CD4-positive, alpha-beta T cell treated with Interleukin-6 at 100 ng/mL for 8 hours (primary cell): ENCODE measurements at regions not wholly inside any gene's neighbourhood (a gene's known extent, or its start where the extent isn't known, plus 50 kb on each side); places are given as distances from the start of the nearest gene placed in this dataset.

Experiments
- DNase-seq: peaks from one replicate; pipeline ENCODE4 v3.0.0-alpha.2; 2020; ENCODE audit warnings: mixed read lengths, low spot score

DNA sequence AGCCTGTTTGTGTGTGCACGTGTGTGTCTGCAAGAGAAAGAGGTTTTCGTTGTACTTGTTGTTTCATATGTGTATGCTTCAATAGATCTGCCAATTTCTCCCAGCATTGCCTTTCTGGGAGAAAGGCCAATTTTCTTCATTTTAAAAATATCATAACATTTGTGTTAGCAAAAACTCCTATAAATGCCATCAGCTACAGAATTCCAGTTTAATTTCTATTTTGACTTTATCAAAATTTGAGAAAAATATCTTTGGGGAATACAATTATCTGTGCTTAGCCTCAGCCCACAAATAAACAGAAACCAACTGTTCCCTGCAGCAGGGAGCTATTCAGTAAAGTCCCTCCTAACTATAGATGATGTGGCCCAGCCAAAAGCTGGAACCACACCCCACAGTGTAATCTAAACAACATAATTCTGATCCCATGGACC lies 68.3 kb upstream of the MGMT start:
- no peak for DNase-seq

DNA sequence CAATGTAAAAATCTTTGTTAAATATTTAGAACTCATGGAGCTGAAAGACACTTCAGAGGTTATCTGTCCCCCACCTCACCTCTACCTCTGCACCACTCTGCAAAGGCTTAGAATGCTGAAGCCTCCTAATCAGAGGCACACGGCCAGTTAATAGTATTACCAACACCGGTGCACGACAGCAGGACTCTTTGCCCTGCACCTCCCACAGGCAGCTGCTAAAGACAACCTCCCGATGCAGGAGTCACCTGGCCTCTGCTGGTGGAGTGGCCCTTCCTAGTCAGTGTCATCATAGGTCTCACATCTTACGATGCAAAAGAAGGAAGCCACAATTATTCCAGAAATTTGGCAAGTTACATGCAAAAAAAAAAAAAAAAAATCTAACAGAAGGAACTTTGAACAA lies 66.6 kb upstream of the MGMT start:
- DNase-seq = no peak

DNA sequence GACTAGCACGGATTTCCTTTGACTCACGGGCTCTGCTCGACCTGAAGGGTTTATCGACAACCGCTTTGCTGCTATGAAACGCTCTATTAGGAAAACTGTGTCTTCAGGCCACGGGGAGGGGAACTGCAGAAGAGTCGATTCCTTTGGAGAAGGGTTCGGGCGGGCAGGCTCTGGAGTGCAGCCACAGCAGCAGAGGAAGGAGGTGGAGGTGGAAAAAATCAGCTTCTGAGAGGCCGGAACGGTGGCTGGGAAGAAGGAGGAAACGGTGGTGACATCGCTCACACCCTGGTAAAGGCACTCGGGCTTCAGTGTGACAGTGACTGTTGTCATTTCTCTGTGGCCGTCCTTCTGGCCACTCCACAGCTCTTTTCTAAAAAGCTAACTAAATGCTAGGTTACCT lies 64.6 kb upstream of the MGMT start:
- no peak for DNase-seq

DNA sequence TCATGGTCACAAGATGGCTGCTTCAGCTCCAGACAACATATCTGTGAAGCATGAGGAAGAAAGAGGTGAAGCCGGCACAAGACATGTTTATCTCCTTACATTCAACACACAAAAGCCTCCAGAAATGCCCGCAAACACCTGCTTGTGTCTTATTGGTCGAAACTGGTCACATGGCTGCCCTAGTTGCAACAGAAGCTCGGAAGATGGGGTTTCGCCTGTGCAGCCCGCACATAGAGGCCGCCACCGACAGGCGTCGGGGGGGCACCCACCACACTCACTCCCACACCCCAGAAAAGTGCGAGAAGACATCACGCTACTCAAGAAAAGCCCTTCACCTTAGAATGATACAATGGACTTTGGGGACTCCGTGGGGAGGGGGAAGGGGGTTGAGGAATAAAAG lies 63.0 kb upstream of the MGMT start:
- no peak for DNase-seq

DNA sequence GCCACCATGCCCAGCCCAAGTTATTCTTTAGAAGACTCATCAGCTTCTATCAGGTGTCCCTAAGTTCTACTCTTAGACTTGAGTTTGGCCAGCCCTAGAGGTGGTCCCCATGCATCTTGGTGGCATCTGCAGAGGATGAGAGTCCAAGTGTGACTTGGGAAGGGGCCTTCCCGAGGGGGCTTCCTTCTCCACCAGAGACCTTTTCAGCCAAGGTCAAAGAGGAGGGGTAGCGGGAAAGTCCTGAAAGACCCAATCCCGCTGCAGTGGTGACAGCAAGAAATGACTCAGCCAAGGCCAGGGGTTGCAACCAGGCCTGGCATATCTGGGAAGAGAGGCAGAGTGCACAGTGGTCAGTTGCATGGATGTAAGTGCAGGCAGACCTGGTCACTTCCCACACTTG lies 61.7 kb upstream of the MGMT start:
- no peak for DNase-seq

DNA sequence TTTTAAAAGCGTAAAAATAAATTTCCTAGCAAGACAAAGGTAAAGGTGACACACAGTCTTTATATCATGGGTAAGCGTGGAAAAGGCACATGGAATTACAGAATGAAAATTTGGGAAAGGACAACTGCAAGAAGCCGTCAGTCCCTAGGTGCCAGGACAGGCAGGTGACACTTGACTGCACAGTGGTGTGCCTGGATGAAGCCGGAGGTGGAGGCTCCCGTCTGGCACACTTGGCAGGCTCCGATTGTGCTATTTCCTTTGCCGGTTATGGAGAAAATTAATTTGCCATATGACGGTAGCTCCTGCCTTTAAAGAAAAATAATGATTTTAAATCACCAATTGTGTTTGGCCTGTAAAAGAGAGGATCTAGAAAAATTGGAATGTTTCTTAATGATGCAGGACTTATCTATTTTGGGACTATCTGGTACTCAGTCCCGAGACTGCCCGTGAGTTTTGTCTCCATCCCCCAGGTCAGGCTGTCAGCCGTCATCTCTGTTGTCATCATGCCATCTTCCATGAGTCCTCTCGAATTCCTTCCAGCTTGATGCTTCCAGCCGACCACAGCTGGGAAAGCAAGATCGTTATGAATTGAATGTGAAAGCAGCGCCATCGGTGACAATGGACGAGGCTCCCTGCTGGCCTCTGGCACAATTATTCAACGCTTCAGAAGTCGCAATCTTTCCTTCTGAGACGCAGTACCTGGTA lies 56.2 kb upstream of the MGMT start:
- DNase-seq = no peak

DNA sequence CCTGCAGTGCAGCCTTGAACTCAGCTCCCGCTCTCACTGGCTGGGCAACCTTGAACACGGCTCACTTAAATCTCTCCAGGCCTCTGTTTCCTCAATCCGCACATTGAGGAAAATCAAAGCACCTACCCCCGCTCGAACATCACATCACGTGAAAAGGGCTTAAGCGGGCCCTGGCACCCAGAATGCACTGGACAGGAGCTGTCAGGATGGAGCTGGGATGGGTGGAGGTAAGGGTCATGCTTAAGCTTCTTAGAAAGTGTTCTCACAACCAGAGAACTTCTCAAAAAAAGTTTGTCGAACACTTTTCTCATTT lies 55.7 kb upstream of the MGMT start:
- no peak for DNase-seq

DNA sequence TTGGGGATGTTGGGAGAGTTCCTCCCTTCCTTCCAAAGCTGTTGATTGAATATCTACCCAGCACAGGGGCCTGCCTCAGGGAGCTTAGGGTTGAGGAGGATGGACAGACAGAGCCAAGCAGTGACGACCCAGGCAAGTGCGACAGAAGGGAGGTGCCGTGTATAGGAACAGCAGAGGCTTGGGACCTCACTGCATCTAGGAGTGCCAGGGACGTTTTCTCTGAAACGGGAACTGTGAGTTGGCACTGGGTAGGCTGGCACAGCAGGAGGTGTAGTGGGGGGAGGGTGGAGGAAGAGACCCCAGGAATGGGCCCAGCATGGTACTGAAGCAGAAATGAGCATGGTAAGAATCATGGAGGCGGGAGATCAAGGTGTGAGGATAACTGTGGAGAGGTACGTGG lies 55.3 kb upstream of the MGMT start:
- no peak for DNase-seq

DNA sequence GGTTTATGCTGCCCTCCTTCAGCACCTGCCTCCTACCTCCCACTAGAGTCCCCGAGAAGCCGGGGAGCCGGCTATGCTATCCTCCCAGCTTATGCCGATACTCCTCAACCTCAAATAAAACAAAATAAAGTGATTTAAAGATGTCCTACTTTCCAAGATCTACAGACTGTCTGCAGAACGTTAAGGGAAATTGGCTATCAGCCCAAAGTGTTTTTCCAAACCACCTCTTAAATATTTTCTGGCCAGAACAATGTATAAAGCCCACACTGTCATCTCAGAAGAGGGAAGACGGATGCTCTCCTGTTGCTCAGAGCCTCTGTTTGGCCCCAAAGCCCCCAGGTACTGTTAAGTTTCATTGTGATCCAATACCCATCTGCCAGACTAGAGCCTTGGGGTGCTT lies 54.0 kb upstream of the MGMT start:
- DNase-seq = no peak

DNA sequence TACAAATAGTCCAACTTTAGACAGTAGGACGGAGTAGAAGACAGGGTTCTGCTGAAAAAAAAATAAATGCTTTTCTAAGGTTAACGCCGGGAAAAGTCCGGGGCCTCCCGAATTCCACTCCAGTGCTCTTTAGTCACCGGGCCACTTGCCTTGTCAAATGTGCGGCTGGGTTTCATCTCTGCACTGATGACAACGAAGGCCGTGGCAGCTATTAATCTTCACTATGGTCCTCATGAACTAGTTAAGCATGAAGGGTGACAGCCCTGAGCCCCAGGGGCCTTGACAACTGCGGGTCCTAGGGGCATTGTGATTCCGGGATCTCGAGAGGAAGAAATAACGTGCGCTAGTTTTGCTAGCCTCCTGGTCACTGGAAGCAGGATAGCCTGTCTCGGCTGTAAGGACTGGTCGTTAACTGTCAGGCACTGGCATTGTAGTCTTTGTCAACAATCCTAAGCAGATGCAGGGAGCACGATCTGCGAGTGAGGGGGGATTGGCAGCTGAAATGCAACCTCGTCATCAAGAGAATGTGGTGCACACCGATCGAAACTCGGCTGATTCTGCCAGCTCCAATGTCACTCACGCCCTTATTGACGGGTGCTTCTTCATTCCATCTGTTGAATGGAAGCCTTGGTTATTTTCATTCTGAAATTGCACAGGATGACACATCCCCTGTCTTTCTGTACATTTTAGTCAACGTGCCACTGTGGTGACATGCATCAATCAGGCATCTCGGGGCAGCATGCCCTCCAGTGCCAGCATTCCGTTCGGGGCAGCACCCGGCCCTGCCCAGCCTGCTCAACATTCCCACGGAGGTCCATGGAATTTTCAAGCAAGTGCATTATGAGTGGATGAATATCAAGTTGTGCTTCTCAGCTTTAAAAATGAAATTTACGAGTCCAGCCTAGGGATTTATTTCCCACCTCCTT lies 51.6 kb upstream of the MGMT start:
- DNase-seq = no peak

DNA sequence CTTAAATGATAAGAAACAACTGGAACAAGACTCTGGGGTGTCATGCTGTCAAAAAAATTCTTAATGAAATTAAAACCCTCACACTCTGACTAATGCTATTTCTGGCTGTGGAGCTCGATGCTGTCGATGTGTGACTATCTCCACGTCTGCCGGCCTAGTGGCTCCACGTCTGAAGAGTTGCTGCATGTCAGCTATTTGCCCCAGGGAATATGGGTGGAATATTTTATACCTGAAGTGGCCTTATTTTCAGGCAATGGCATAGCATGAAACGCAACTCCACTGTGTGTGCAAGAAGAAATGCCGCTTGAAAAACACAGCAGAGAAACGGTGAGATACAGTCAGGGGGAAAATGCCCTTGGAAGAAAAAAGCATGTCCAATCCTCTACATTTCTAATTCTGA lies 50.9 kb upstream of the MGMT start:
- DNase-seq = no peak

DNA sequence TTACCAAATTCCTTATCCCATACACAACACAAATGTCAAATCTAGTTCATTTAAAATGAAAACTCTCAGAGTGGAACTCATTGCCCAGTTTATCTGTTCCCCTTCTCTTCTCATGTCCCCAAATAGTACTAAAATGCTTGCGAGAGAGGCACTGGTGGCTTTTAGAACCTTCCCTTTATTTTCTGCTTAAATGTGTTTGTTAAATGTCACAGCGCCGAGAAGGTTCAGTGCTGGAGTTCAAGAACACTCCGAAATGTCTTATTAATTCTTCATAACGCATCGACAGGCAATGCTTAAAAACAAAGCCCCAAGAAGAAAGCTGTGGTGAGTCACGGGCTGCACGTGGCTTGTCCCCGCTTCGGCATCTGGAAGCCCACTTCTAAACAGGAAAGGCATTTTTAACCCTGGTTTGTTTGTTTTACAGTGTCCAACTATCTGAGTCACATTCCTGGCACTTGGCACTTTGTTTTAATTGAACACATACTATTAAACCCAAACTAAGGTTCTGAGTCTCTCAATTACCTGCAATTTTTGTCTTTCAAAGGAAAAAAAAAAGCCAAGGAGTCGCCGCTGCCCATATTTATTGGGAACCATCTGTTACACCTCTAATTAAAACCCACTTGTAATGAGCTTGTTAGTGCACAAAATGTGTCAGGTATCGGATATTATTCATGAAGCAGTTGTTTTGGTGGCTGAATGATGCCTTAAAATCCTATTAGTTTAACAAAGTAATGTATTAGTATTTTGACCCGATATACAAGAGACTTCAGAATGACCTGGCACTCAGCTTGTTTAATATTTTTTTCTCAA lies 49.9 kb upstream of the MGMT start:
- no peak for DNase-seq
